ENCODE measurements at regions not wholly inside any gene's neighbourhood (a gene's known extent, or its start where the extent isn't known, plus 50 kb on each side); places are given as distances from the start of the nearest gene placed in this dataset.
A peak's percentile ranks its signal among the peaks of the same experiment; 100 is the strongest.
"Not testable (repeated sequence)": the region's sequence is repeated elsewhere in the genome, so short reads cannot be mapped to it uniquely, and the experiment has no call there.

DNA sequence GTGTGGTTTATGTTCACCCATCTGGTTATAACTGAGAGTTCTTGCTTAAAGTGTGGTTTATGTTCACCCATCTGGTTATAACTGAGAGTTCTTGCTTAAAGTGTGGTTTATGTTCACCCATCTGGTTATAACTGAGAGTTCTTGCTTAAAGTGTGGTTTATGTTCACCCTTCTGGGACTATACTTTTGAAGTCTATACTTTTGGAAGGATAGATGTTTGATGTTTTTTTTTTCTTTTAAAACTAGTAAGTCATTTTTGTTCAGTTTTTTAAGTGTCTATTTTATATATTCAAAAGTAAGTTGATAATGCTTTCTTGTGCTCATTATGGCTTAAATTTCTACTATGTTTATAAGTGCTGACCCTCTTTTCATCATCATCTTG is 155.3 kb downstream of the SYT15 start:
- not testable (repeated sequence) for DNase-seq (ENCODE audit: low spot score); ATAC-seq (ENCODE audit: low FRiP score)

DNA sequence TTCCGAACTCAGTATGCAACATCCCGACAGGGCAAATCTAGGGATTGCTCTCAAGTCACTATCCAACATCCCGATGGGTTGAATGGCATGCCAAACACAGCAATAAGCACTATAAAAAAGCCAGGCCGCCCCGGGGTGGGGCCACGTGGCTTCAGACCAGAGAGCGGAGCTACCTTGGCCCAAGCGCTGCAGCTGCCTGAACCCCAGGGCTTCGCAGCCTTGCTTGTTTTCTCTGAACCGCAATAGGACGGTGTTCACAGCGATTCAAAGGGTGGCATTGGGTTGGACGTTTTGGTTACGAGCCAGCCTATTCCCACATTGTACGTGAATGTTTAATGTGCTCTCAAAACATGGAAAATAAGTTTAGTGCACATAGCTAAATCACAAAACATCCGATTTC is 161.0 kb downstream of the SYT15 start:
- not testable (repeated sequence) for DNase-seq (ENCODE audit: low spot score)

DNA sequence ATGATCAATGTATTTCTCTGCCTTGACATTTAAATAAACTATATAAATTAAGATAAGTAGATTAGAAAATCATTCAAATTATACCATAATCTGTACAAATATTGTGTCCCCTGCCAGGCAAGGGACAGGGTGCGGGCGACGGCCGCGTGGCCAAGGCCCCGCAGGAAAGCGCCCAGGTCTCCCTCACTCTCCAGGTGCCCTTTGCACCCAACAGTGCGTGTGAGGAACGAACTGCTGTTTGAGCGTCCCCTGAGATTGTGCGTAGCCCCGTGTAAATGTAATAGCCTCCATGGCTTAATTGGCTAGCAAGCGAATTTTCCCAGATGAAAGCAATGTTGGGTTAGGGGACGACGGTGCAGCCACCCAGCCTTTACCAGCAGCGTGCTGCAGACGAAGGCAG is 161.4 kb downstream of the SYT15 start:
- not testable (repeated sequence) for ATAC-seq (ENCODE audit: low FRiP score); DNase-seq (ENCODE audit: low spot score)

More for the DNA sequence above, 161.0 kb downstream of the SYT15 start:
- ATAC-seq (ENCODE audit: low FRiP score): not testable (repeated sequence)

GRCh38 chr10:46749003-46749402 is 162.2 kb upstream of the PTPN20 start:
- ATAC-seq (ENCODE audit: low FRiP score): not testable (repeated sequence)

DNA sequence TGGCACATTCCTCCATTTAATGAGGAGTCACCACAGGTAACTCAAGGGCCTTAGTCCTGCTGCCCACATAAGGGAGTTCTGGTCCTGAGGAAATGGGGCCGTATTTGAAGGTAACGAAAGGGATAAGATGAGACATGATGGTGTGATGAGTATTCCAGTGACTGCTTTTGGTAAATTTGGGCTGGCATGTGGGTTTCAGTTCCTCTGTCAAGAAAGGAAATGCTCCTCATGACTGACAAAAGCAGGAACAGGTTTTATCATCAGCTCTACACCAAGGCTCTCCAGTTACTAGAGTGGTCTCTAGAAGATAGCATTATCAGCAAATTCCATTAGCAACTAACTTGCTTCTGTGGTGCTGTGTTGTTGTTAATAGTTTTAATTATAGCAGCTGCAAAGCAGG is 161.8 kb upstream of the PTPN20 start:
- ATAC-seq (ENCODE audit: low FRiP score); DNase-seq (ENCODE audit: low spot score): not testable (repeated sequence)

More at GRCh38 chr10:46749003-46749402, 162.2 kb upstream of the PTPN20 start:
- not testable (repeated sequence) for DNase-seq (ENCODE audit: low spot score)

DNA sequence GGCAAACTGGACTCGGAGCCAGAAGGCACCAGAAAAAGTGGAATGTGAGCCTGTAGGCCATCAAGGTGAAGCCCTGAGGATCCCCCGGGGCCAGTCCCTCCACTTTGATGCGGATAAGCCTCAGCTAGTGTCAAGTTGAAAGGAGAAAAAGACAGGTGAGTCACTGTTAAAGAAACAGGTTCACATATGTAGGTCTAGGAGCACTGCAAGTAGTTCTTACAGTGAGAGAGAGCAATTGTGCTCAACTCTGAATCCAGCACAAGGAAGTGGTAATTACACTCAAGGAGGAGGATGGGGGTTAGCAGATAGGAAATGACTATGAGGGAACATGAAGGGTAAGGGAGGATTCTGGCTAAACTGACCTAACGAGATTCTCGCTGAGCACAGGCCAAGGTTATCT is 157.5 kb upstream of the PTPN20 start:
- ATAC-seq (ENCODE audit: low FRiP score); DNase-seq (ENCODE audit: low spot score): not testable (repeated sequence)

DNA sequence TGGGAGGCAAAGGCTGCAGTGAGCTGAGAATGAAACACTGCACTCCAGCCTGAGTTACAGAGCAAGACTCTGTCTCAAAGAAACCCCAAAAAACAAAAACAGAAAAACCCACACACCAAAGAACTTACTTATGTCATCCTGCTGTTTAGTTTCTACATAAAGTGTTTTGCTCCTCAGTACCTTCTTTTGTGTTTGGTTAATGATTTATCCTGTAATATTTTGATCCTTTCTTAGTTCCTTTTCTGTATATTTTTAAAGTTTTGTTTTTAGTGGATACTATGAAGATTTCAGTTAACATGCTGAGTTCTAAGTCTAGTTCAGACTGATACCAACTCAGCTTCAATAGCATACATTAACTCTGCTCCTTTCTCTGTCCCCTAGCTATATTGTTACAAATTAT is 149.8 kb upstream of the PTPN20 start:
- not testable (repeated sequence) for DNase-seq (ENCODE audit: low spot score); ATAC-seq (ENCODE audit: low FRiP score)

GRCh38 chr10:46768515-46769291 is 142.5 kb upstream of the PTPN20 start:
- not testable (repeated sequence) for ATAC-seq (ENCODE audit: low FRiP score)

DNA sequence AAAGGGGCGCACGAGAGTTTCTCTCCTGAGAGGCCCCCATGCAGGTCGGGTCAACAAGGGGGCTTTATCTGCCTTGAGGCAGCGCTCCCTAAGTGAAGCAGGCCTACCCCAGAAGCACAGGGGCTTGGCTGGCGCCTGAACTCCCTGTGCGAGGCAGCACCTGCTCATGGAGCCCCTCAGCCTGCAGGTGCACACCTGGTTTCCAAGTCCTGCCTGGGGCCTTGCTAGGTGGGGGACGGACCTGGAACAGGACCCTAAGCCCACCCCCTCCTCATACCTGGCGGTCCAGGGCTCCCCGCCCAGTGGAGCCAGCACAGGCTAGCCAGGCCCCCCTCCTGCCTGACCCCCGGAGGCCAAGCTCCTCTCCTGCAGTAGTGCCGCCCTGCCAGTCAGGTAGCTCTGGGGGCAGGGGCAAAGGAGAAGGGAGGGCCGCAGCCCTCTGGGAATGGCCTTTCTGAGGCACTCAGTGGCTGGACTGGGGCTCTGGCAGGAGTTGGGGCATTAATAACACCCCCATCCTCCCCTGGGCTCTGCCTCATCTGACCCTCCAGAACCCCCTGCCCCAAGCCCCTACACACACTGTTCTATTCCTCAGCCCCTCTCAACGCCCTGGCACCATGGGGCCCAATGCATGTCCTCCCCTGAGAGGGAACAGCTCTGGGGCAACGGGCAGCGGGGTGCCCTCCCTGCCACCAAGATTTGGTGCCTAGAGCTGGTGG is 137.9 kb upstream of the PTPN20 start:
- not testable (repeated sequence) for DNase-seq (ENCODE audit: low spot score); ATAC-seq (ENCODE audit: low FRiP score)

More at GRCh38 chr10:46768515-46769291, 142.5 kb upstream of the PTPN20 start:
- not testable (repeated sequence) for DNase-seq (ENCODE audit: low spot score)

- DNase-seq (ENCODE audit: low spot score); ATAC-seq (ENCODE audit: low FRiP score): not testable (repeated sequence)
Measured at GRCh38 chr10:46773897-46774236, 137.4 kb upstream of the PTPN20 start.

DNA sequence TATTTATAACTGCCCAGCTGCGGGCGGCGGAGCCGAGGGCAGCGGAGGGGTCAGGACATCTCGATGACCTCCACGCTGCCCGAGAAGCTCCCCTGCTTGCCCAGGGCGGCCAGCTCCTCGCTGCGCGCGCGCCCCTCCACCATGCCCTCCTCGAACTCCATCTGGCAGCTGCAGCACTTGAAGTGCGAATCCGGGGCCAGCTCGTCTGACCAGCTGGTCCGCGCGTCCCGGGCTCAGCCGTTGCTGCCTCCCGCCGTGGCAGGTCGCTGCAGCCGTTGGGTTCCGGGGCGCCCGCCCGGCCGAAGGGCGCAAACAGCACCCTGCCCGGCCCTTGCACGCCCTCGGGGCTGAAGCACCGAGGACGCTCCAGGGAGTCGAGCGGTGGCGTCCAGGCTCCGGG is 136.9 kb upstream of the PTPN20 start:
- not testable (repeated sequence) for DNase-seq (ENCODE audit: low spot score); ATAC-seq (ENCODE audit: low FRiP score)

DNA sequence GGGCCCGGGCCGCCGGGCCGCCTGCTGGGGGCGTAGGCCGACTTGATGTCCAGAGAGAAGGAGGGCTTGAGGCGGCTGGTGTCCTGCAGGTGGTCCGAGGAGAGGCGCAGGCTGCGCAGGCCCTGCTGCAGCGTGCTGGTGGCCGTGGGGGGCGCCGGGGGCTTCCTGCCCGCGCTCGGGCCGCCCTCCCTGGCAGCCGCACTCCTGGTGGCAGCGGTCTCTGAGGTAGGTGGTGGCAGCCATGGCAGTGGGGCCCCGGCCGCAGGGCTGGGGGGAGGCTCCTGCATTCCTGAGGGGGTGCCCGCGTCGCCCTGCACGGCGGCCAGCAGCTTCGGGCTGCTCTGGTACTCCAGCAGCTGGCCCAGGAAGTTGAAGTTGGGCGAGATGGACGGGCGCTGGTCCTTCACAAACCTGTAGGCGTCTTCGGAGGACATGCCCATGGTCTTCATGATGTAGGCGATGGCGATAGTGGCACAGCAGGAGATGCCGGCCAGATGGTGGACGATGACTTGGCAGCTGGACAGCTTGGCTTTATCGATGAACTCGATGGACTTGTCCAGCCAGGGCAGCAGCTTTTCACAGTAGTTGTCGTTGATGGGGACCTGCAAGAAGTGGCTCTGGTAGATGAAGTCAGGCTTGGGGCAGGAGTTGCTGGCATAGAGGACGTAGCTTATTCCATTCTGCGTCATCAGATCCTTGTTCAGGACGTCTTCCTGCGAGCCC is 136.1 kb upstream of the PTPN20 start:
- DNase-seq (ENCODE audit: low spot score); ATAC-seq (ENCODE audit: low FRiP score): not testable (repeated sequence)

- not testable (repeated sequence) for ATAC-seq (ENCODE audit: low FRiP score)
Measured at GRCh38 chr10:46775668-46776059, 135.6 kb upstream of the PTPN20 start.

DNA sequence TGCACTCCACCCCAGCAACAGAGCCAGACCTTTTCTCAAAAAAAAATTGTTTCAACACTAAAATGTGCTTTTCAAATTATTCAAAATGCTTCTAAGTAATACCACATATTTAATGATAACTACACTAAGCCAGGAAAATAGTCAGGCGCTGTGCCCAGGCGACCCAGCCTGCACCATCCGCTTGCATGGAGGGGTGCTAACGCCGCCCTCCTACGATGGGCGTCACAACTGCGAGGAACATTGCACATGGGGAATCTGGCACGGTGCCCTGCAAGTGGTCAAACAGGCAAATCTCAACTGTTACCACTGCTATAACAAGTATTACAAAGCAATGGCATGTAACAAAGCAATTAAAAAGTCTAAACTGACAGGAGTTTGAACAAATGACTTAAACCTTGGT is 131.7 kb upstream of the PTPN20 start:
- peak; percentile 48 for DNase-seq (ENCODE audit: low spot score)
- ATAC-seq (ENCODE audit: low FRiP score): peak; percentile 79

More at GRCh38 chr10:46775668-46776059, 135.6 kb upstream of the PTPN20 start:
- not testable (repeated sequence) for DNase-seq (ENCODE audit: low spot score)

- not testable (repeated sequence) for DNase-seq (ENCODE audit: low spot score)
- ATAC-seq (ENCODE audit: low FRiP score): peak; percentile 59
Measured at GRCh38 chr10:46780164-46780563, 131.1 kb upstream of the PTPN20 start.

- not testable (repeated sequence) for ATAC-seq (ENCODE audit: low FRiP score); DNase-seq (ENCODE audit: low spot score)
Measured at GRCh38 chr10:46781001-46781400, 130.2 kb upstream of the PTPN20 start.

DNA sequence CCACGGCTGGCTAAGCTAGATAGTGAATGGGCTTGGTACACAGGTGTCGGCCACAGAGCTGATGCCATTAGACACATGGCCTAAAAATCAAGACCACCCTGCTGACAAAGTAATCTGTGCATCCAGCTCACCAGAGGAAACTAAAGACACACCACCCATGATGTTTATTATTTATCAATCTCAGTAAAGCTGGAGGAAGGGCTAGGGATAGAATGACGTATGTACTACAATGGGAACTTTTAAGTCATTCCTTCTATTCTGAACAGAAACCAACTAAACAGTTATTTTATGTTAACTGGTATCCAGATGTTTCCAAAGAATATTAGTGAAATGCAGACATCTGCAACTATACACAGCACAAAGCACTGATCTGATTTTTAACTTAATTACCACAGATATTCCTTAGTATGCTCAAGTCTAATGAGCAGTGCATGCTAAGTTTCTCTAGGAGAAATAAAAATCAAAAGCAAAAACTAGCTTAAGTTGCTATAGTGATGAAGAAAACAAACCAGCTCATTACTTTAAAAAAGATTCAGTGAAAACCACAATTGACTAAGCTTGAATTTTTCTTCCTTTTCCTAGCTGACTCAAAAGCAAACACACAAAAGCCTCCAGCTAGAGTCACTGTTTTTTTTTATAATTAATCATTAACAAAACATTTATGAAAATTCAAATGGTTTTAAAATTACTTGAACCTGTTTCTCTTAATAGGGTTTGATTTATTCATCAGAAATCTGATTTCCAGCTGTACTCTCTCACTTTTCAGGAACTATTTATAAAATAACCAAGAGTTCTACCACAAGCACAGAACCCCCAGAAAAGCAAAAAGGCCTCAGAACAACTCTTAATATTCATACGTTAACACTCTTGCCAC is 129.0 kb upstream of the PTPN20 start:
- not testable (repeated sequence) for DNase-seq (ENCODE audit: low spot score); ATAC-seq (ENCODE audit: low FRiP score)

- not testable (repeated sequence) for DNase-seq (ENCODE audit: low spot score)
- ATAC-seq (ENCODE audit: low FRiP score): peak; percentile 28
Measured at GRCh38 chr10:46784665-46785064, 126.6 kb upstream of the PTPN20 start.

DNA sequence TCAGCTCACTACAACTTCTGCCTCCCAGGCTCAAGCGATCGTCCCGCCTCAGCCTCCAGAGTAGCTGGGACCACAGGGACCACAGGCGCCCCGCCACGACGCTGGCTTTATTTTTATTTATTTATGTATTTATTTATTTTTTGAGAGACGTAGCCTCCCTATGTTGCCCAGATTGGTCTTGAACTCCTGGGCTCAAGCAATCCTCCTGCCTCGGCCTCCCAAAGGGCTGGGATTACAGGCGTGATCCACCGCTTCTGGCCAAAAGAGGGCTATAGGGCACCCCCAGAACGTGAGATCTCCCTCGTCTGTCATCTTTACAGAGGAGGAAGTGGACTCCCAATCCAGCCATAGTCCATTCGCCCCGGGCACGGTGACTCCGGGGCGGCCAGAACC is 125.1 kb upstream of the PTPN20 start:
- not testable (repeated sequence) for DNase-seq (ENCODE audit: low spot score); ATAC-seq (ENCODE audit: low FRiP score)
